ENCODE measurements at regions not wholly inside any gene's neighbourhood (a gene's known extent, or its start where the extent isn't known, plus 50 kb on each side); places are given as distances from the start of the nearest gene placed in this dataset.

DNA sequence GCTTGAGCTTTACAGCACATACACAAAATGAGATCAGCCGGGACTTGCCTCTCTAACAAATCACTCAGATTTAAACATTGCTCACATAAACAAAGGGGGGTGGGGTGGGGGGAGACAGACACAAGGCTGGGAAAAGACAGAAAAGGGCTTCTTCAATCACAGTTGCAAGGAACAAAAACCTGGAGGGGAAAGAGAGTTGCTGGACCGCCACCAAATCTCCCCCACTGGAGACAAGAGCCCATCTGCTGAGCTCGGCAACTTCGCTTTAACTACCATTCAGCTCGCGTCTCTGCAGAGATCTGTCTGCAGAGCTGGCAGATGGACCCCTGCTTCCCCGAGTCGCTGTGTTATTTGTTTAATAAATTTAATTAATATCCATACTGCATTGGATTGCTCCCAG lies 165.0 kb downstream of the RCN1 start (continued):
- TF ChIP-seq, protein P1, sequence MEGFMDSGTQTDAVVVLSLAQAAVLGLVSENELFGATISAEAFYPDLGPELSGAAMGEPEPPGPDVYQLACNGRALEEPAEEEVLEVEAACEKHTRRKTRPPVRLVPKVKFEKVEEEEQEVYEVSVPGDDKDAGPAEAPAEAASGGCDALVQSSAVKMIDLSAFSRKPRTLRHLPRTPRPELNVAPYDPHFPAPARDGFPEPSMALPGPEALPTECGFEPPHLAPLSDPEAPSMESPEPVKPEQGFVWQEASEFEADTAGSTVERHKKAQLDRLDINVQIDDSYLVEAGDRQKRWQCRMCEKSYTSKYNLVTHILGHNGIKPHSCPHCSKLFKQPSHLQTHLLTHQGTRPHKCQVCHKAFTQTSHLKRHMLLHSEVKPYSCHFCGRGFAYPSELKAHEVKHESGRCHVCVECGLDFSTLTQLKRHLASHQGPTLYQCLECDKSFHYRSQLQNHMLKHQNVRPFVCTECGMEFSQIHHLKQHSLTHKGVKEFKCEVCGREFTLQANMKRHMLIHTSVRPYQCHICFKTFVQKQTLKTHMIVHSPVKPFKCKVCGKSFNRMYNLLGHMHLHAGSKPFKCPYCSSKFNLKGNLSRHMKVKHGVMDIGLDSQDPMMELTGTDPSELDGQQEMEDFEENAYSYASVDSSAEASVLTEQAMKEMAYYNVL (CRISPR knock-in tag; IDR thresholded peaks at IDR 0.05; ENCODE audit: borderline replicate concordance) = no peak
- TF ChIP-seq, protein P2, sequence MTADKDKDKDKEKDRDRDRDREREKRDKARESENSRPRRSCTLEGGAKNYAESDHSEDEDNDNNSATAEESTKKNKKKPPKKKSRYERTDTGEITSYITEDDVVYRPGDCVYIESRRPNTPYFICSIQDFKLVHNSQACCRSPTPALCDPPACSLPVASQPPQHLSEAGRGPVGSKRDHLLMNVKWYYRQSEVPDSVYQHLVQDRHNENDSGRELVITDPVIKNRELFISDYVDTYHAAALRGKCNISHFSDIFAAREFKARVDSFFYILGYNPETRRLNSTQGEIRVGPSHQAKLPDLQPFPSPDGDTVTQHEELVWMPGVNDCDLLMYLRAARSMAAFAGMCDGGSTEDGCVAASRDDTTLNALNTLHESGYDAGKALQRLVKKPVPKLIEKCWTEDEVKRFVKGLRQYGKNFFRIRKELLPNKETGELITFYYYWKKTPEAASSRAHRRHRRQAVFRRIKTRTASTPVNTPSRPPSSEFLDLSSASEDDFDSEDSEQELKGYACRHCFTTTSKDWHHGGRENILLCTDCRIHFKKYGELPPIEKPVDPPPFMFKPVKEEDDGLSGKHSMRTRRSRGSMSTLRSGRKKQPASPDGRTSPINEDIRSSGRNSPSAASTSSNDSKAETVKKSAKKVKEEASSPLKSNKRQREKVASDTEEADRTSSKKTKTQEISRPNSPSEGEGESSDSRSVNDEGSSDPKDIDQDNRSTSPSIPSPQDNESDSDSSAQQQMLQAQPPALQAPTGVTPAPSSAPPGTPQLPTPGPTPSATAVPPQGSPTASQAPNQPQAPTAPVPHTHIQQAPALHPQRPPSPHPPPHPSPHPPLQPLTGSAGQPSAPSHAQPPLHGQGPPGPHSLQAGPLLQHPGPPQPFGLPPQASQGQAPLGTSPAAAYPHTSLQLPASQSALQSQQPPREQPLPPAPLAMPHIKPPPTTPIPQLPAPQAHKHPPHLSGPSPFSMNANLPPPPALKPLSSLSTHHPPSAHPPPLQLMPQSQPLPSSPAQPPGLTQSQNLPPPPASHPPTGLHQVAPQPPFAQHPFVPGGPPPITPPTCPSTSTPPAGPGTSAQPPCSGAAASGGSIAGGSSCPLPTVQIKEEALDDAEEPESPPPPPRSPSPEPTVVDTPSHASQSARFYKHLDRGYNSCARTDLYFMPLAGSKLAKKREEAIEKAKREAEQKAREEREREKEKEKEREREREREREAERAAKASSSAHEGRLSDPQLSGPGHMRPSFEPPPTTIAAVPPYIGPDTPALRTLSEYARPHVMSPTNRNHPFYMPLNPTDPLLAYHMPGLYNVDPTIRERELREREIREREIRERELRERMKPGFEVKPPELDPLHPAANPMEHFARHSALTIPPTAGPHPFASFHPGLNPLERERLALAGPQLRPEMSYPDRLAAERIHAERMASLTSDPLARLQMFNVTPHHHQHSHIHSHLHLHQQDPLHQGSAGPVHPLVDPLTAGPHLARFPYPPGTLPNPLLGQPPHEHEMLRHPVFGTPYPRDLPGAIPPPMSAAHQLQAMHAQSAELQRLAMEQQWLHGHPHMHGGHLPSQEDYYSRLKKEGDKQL (CRISPR knock-in tag; IDR thresholded peaks at IDR 0.05; ENCODE audit: low read depth) = no peak
- no peak for TF ChIP-seq ZNF577 (CRISPR knock-in tag; IDR thresholded peaks at IDR 0.05; ENCODE audit: borderline replicate concordance, low read depth)
- TF ChIP-seq ATF7-NPFF (CRISPR knock-in tag; IDR thresholded peaks at IDR 0.05; ENCODE audit: low read depth) = no peak

DNA sequence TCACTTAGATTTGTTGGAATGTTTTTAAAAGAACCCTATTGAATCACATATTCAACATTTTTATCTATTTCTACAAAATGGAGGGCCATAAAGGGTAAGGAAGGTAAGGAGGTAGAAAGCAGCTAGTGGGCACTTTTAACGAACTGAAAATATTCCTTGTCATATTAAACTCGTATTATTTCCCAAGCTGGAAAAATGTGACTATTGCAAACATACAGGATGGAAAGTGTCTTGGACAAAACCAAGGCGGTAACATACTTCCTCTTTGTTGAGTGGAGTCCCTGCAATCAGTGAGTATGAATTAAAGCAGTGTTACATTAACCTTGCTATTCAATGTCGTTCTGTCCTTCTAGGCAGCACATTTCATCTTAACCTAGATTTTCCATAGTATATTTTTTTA lies 165.6 kb downstream of the RCN1 start:
- H2AFZ ChIP-seq (ENCODE audit: low read length) = no peak overlapping the region
- ChIA-PET CTCF (ENCODE audit: low intra/inter-chr PET ratio, low total read pairs) (no interaction called here), POLR2A (no interaction called here)
- no peak for TF ChIP-seq ZNF264 (CRISPR knock-in tag; IDR thresholded peaks at IDR 0.05)
- no peak for TF ChIP-seq ZNF570 (CRISPR knock-in tag; IDR thresholded peaks at IDR 0.05; ENCODE audit: borderline replicate concordance)
- TF ChIP-seq ZNF746 (CRISPR knock-in tag; IDR thresholded peaks at IDR 0.05) = no peak
- TF ChIP-seq ZNF720 (CRISPR knock-in tag; IDR thresholded peaks at IDR 0.05) = no peak
- TF ChIP-seq, protein P3, sequence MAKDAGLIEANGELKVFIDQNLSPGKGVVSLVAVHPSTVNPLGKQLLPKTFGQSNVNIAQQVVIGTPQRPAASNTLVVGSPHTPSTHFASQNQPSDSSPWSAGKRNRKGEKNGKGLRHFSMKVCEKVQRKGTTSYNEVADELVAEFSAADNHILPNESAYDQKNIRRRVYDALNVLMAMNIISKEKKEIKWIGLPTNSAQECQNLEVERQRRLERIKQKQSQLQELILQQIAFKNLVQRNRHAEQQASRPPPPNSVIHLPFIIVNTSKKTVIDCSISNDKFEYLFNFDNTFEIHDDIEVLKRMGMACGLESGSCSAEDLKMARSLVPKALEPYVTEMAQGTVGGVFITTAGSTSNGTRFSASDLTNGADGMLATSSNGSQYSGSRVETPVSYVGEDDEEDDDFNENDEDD (CRISPR knock-in tag; IDR thresholded peaks at IDR 0.05; ENCODE audit: borderline replicate concordance) = no peak
- TF ChIP-seq ZNF225 (CRISPR knock-in tag; IDR thresholded peaks at IDR 0.05) = no peak
- no peak for TF ChIP-seq SOX6 (IDR thresholded peaks at IDR 0.05)
- TF ChIP-seq SOX6 (CRISPR knock-in tag; IDR thresholded peaks at IDR 0.05) = no peak
- no peak for TF ChIP-seq ZNF501 (CRISPR knock-in tag; IDR thresholded peaks at IDR 0.05)
- H3K4me3 ChIP-seq (replicated peaks in 1 of 3; ENCODE audit: insufficient read depth in 1 of 3, low read depth in 2 of 3, low read length in 3 of 3) = no peak overlapping the region
- in situ Hi-C loops (cut with HindIII; ENCODE audit: extremely low pct_ligation_motif_present, low pct_unique_long_range_greater_than_20kb) = no loop called here
- ATAC-seq = no peak
- peaks cover 0 to 26% of the 10 kb centered on the region in 2 experiments; a peak in 3 of 5 replicates for H3K27me3 ChIP-seq (ENCODE audit: control insufficient read depth in 1 of 2, insufficient read depth in 2 of 2, low read length in 2 of 2)
- H3K4me1 ChIP-seq (ENCODE audit: insufficient read depth, low read length) = no peaks in the 10 kb centered on the region
- no peaks in the 10 kb centered on the region for H4K20me1 ChIP-seq (ENCODE audit: insufficient read depth, low read length)
- BruUV-seq (replicated peaks) = no TSS peak
- H3K4me2 ChIP-seq (ENCODE audit: low read depth, low read length) = no peak overlapping the region
- no peaks in the 10 kb centered on the region for H3K9me3 ChIP-seq (ENCODE audit: low read length)
- no peaks in the 10 kb centered on the region for H3K79me2 ChIP-seq (ENCODE audit: insufficient read depth, low read length)
- intact Hi-C loops (cut with micrococcal nuclease; ENCODE audit: unreplicated experiment) = no loop called here
- no peak overlapping the region for H3K27ac ChIP-seq (ENCODE audit: extremely low read length, insufficient read depth, low read length)
- no peak for DNase-seq (ENCODE audit: low spot score)
- FAIRE-seq = no peak
- no peak overlapping the region for H3K9ac ChIP-seq (ENCODE audit: insufficient read depth, low read depth, low read length)
- H3K36me3 ChIP-seq (replicated peaks in 1 of 2; ENCODE audit: control insufficient read depth in 1 of 2, insufficient read depth in 2 of 2, low read length in 2 of 2) = no peaks in the 10 kb centered on the region
- WGBS (ENCODE audit: low lambda C conversion rate) = 3% methylated on average over 4 of the region's 4 CpGs
